ENCODE measurements at regions not wholly inside any gene's neighbourhood (a gene's known extent, or its start where the extent isn't known, plus 50 kb on each side); places are given as distances from the start of the nearest gene placed in this dataset.

DNA sequence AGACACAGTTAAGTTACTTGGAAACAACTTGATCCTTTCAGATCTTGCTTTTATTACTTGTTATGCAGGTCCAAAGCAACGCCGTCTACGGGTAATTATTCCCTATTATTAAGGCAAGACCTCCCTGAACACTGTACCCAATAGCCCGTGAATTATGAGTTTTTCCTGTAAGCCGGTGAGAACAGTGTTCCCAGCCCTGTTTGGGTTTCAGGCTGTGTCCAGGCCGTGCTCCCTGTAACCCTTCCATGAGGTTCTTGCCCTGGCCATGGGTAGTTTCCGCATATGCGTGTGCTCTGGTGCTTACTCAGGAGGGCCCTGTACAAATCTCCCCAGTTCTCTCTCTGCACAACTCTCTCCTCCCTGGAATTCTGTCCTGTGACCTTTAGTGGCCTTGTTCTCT lies 65.6 kb upstream of the CNOT6 start:
- TF ChIP-seq, protein P1, sequence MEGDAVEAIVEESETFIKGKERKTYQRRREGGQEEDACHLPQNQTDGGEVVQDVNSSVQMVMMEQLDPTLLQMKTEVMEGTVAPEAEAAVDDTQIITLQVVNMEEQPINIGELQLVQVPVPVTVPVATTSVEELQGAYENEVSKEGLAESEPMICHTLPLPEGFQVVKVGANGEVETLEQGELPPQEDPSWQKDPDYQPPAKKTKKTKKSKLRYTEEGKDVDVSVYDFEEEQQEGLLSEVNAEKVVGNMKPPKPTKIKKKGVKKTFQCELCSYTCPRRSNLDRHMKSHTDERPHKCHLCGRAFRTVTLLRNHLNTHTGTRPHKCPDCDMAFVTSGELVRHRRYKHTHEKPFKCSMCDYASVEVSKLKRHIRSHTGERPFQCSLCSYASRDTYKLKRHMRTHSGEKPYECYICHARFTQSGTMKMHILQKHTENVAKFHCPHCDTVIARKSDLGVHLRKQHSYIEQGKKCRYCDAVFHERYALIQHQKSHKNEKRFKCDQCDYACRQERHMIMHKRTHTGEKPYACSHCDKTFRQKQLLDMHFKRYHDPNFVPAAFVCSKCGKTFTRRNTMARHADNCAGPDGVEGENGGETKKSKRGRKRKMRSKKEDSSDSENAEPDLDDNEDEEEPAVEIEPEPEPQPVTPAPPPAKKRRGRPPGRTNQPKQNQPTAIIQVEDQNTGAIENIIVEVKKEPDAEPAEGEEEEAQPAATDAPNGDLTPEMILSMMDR (IDR thresholded peaks at IDR 0.05; ENCODE audit: low read depth, low read length): no peak
- Histone ChIP-seq H3K36me3 (no peaks in the 10 kb centered on the region), H3K27me3 (no peaks in the 10 kb centered on the region), H3K9me3 (ENCODE audit: low read depth) (no peaks in the 10 kb centered on the region), H3K4me3 (no peak overlapping the region), H3K27ac (no peak overlapping the region), H3K4me1 (ENCODE audit: low read depth) (no peaks in the 10 kb centered on the region)
- no peak for DNase-seq (ENCODE audit: low read depth in 1 of 2, low spot score in 1 of 2)

DNA sequence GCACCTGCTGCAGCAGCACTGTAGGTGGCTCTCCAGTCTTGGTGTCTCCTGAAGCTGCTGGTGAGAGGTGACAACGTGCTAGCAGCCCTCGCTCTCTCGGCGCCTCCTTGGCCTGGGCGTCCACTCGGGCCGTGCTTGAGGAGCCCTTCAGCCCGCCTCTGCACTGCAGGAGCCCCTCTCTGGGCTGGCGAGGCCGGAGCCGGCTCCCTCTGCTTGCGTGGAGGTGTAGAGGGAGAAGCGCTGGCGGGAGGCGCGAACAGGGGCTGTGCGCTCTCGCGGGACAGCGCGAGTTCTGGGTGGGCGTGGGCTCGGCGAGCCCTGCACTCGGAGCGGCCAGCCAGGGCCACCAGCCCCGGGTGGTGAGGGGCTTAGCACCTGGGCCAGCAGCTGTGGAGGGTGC lies 62.2 kb upstream of the CNOT6 start:
- Histone ChIP-seq H3K4me1 (ENCODE audit: low read depth) (no peaks in the 10 kb centered on the region), H3K4me3 (no peak overlapping the region), H3K27ac (no peak overlapping the region), H3K36me3 (no peaks in the 10 kb centered on the region), H3K9me3 (ENCODE audit: low read depth) (no peaks in the 10 kb centered on the region), H3K27me3 (no peaks in the 10 kb centered on the region)
- TF ChIP-seq, protein P1 (IDR thresholded peaks at IDR 0.05; ENCODE audit: low read depth, low read length): no peak
- no peak for DNase-seq (ENCODE audit: low read depth in 1 of 2, low spot score in 1 of 2)

DNA sequence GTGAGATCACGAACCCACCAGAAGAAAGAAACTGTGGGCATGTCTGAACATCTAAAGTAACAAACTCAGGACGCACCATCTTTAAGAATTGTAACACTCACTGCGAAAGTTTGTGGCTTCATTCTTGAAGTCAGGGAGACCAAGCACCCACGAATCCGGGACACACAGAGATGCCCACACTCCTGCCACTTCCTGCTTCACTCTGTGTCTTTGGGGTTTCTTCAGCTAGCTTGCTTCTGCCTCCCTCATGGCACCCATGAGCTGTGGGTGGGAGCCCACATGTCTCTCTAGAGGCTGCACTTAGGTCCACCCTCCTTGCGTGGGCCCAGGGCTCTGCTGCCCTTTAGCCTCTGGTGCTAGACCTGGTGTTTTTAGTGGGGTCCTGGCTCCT lies 61.2 kb upstream of the CNOT6 start:
- H3K36me3 ChIP-seq: no peaks in the 10 kb centered on the region
- H3K27ac ChIP-seq: no peak overlapping the region
- no peaks in the 10 kb centered on the region for H3K4me1 ChIP-seq (ENCODE audit: low read depth)
- TF ChIP-seq, protein P1 (IDR thresholded peaks at IDR 0.05; ENCODE audit: low read depth, low read length): no peak
- no peak overlapping the region for H3K4me3 ChIP-seq
- DNase-seq (ENCODE audit: low read depth in 1 of 2, low spot score in 1 of 2): no peak
- no peaks in the 10 kb centered on the region for H3K27me3 ChIP-seq
- H3K9me3 ChIP-seq (ENCODE audit: low read depth): no peaks in the 10 kb centered on the region

DNA sequence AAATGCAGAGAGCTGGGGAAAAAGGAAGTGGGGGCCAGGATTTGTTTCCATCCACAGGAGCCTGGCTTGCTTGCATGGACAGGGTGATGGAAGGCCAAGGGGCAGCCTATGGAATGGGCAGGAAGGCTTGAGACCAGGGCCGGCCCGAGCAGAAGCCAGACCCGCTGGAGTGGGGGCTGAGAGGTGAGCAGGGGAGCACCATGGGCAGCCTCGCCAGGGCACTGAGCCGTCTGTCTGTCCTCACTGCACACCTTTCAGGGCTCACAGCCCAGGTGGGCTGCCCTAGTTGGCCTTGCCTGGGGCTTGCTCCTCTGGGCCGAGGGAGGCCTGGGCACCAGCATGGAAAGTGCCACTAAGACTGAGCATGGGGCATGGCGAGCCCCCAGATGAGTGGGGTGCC lies 58.6 kb upstream of the CNOT6 start:
- H3K4me3 ChIP-seq: no peak overlapping the region
- TF ChIP-seq, protein P1 (IDR thresholded peaks at IDR 0.05; ENCODE audit: low read depth, low read length): no peak
- no peaks in the 10 kb centered on the region for H3K9me3 ChIP-seq (ENCODE audit: low read depth)
- no peak overlapping the region for H3K27ac ChIP-seq
- H3K4me1 ChIP-seq (ENCODE audit: low read depth): no peaks in the 10 kb centered on the region
- H3K36me3 ChIP-seq: no peaks in the 10 kb centered on the region
- H3K27me3 ChIP-seq: no peaks in the 10 kb centered on the region
- DNase-seq (ENCODE audit: low read depth in 1 of 2, low spot score in 1 of 2): no peak

DNA sequence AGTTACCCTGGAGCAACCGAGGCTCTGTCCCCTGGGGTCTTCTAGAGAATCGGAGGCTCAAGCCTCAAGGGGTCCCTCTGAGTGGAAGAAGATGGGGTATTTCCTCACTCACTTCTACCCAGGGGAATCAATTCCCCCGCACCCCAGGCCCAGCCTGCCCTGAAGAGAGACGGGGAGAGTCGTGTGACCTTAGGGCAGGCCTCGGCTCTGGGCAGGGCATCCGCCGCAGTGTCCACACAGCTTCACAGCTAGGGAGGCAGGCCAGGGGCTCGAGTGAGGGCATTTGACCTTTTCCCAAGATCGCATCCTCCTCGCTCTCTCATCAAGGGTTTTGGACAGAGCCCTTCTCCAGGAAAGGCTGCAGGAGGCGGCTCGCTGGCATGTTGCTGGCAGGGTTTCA lies 57.9 kb upstream of the CNOT6 start:
- H3K27me3 ChIP-seq: no peaks in the 10 kb centered on the region
- peak in 1 of 2 donors; percentile 5 for DNase-seq (ENCODE audit: low read depth in 1 of 2, low spot score in 1 of 2)
- H3K27ac ChIP-seq: no peak overlapping the region
- H3K9me3 ChIP-seq (ENCODE audit: low read depth): no peaks in the 10 kb centered on the region
- TF ChIP-seq, protein P1 (IDR thresholded peaks at IDR 0.05; ENCODE audit: low read depth, low read length): no peak
- H3K36me3 ChIP-seq: no peaks in the 10 kb centered on the region
- no peak overlapping the region for H3K4me3 ChIP-seq
- H3K4me1 ChIP-seq (ENCODE audit: low read depth): no peaks in the 10 kb centered on the region

DNA sequence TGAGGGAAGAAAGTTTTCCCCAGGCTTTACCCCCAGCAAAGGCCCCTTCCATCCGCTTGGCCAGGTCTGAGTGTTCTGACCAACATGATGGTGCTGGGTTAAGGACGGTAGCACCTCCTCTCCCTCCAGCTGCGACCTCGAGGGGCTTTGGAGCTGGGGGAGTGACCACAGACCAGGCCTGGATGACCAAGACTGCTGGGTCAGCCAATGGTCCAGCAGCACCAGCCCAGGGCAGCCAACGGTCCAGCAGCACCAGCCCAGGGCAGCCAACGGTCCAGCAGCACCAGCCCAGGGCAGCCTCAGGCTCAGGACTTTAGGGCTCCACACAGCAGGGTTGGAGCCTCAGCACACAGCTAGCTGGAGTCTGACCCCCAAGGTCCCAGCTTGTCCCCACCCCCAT lies 57.2 kb upstream of the CNOT6 start:
- H3K9me3 ChIP-seq (ENCODE audit: low read depth): no peaks in the 10 kb centered on the region
- H3K4me3 ChIP-seq: no peak overlapping the region
- no peaks in the 10 kb centered on the region for H3K36me3 ChIP-seq
- TF ChIP-seq, protein P1 (IDR thresholded peaks at IDR 0.05; ENCODE audit: low read depth, low read length): no peak
- no peaks in the 10 kb centered on the region for H3K27me3 ChIP-seq
- H3K4me1 ChIP-seq (ENCODE audit: low read depth): no peaks in the 10 kb centered on the region
- no peak for DNase-seq (ENCODE audit: low read depth in 1 of 2, low spot score in 1 of 2)
- no peak overlapping the region for H3K27ac ChIP-seq

Measured in cardiac muscle cell (in vitro differentiated cells and primary cell).